ENCODE measurements at regions not wholly inside any gene's neighbourhood (a gene's known extent, or its start where the extent isn't known, plus 50 kb on each side); places are given as distances from the start of the nearest gene placed in this dataset.

DNA sequence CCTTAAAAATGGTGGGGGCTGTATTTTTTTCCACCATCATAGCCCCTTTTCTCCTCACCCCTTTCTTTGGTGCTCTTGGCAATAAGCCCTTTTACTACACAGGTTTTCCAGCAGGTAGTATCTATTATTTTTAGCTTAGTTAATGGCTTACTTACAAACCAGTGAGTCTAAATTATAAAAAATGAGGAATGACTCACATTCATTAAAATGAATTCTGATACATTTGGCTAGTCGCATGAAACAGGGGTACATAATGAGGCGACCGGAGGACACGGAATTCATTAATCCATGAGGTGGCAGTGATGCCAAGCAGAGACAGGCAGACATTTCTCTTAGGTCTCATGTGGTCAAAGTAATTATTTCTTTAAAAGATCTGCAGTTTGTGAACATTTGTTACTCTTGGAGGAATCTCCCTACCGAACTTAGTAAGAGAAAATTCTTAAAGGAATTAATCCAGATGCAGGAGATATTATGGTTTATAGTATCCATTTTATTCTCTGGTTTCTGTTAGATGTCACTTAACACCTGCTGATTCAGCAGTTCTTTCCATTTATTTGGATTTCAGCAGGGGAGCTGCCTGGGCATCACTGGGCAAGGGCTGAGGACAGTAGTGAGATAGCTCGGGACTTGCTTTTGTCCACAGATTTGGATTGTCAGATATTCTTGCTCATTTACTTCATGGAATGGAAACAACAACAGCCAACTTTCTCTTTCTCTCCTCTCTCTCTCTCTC lies 575.0 kb upstream of the NR3C2 start:
- TF ChIP-seq, protein P1, sequence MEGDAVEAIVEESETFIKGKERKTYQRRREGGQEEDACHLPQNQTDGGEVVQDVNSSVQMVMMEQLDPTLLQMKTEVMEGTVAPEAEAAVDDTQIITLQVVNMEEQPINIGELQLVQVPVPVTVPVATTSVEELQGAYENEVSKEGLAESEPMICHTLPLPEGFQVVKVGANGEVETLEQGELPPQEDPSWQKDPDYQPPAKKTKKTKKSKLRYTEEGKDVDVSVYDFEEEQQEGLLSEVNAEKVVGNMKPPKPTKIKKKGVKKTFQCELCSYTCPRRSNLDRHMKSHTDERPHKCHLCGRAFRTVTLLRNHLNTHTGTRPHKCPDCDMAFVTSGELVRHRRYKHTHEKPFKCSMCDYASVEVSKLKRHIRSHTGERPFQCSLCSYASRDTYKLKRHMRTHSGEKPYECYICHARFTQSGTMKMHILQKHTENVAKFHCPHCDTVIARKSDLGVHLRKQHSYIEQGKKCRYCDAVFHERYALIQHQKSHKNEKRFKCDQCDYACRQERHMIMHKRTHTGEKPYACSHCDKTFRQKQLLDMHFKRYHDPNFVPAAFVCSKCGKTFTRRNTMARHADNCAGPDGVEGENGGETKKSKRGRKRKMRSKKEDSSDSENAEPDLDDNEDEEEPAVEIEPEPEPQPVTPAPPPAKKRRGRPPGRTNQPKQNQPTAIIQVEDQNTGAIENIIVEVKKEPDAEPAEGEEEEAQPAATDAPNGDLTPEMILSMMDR (IDR thresholded peaks at IDR 0.05), result no peak
- Mint-ChIP-seq H3K9me3 (no peaks in the 10 kb centered on the region; the same call in 1 of the 2 replicates), H3K36me3 (ENCODE audit: low read depth) (no peaks in the 10 kb centered on the region), H3K27me3 (ENCODE audit: insufficient read depth) (peaks cover 4% of the 10 kb centered on the region), H3K27ac (no peak overlapping the region), H3K4me3 (no peak overlapping the region), H3K4me1 (ENCODE audit: low read depth) (no peaks in the 10 kb centered on the region)
- no peak for DNase-seq

DNA sequence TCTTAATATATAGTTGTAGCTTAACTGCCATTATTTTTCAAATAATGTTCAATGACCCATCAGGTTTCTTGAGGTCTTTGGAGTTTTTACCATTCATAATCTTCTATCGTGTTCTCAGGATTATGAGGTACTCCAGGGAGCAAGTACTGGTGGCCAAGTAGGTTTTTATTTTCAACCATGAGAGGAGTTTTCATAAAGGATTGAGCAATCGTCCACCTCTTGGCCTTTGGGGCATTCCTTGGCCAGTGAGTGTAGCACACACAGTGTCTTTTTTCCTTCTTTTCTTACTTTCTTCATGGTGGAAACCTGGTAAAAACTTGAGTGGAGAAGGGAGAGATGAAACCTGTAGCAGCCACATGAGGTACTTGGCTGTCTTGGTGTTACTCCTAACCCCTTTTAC lies 567.0 kb upstream of the NR3C2 start:
- no peak overlapping the region for H3K4me3 Mint-ChIP-seq
- no peak overlapping the region for H3K27ac Mint-ChIP-seq
- TF ChIP-seq, protein P1 (IDR thresholded peaks at IDR 0.05), result no peak
- no peaks in the 10 kb centered on the region for H3K4me1 Mint-ChIP-seq (ENCODE audit: low read depth)
- no peaks in the 10 kb centered on the region for H3K36me3 Mint-ChIP-seq (ENCODE audit: low read depth)
- no peaks in the 10 kb centered on the region for H3K9me3 Mint-ChIP-seq
- no peak for DNase-seq
- H3K27me3 Mint-ChIP-seq (ENCODE audit: insufficient read depth), result peaks cover 2% of the 10 kb centered on the region; the same call in 1 of the 2 replicates

DNA sequence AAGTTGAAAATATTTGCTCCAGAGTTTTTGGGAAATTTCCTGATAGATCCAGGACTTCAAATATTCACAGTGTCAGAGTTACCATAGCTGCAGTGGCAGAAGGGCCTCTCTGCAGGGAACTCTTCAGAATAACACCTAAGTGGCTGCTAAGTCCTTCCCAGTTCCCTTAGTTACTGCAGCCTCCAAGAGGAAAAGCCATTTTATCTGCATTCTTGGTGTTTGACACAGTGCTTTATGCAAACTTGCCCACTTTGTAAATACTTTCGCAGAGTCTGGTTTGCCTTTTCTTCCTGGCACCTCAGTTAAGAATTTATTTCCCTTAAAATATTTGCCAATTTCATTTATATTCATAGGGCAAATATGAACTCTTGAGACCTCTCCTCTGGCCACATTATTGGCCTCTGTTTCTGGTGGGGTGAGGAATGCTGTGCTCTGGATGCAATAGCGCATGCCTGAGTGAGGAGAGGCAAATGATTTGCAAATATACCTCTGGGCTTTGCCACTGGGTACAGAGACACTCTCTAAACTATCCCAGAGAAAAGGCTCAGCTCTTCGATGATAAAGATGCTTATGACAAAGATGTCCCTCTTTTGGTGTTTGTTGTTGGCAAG lies 566.3 kb upstream of the NR3C2 start:
- Mint-ChIP-seq H3K27me3 (ENCODE audit: insufficient read depth) (peaks cover 2% of the 10 kb centered on the region; the same call in 1 of the 2 replicates), H3K9me3 (no peaks in the 10 kb centered on the region), H3K4me3 (no peak overlapping the region), H3K36me3 (ENCODE audit: low read depth) (no peaks in the 10 kb centered on the region), H3K27ac (no peak overlapping the region), H3K4me1 (ENCODE audit: low read depth) (no peaks in the 10 kb centered on the region)
- DNase-seq, result no peak
- TF ChIP-seq, protein P1 (IDR thresholded peaks at IDR 0.05), result no peak

DNA sequence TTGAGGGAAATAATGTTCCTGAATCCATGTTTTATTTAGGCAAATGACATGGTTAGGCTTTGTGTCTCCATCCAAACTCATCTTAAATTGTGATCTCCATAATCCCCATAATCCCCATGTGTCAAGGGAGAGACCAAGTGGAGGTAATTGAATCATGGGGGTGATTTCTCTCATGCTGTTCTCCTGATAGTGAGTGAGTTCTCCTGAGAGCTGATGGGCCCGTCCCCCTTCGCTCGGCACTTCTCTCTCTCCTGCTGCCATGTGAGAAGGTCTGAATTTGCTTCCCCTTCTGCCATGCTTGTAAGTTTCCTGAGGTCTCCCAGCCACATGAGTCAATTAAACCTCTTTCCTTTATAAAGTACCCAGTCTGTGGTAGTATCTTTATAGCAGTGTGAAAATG lies 563.0 kb upstream of the NR3C2 start:
- no peak overlapping the region for H3K27ac Mint-ChIP-seq
- peaks cover 2% of the 10 kb centered on the region; the same call in 1 of the 2 replicates for H3K27me3 Mint-ChIP-seq (ENCODE audit: insufficient read depth)
- TF ChIP-seq, protein P1 (IDR thresholded peaks at IDR 0.05), result no peak
- H3K36me3 Mint-ChIP-seq (ENCODE audit: low read depth), result no peaks in the 10 kb centered on the region
- H3K4me3 Mint-ChIP-seq, result no peak overlapping the region
- no peaks in the 10 kb centered on the region; the same call in 1 of the 2 replicates for H3K9me3 Mint-ChIP-seq
- DNase-seq, result no peak
- H3K4me1 Mint-ChIP-seq (ENCODE audit: low read depth), result no peaks in the 10 kb centered on the region

DNA sequence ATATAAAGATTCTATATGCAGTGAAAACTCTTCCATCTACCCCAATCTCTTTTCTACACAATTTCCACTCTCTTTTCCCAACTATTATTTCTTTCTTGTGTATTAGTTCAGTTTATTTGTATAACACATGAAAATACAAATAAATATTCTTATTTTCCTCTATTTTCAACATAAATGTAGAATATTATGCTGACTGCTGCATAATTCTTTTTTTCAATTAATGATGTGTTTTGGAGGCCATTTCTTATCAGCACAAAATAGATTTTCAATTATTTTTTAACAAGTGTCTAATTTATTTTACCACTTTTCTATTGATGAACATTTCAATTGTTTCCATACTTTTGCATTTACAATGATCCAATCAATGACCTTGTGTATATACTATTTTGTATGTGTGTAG lies 557.7 kb upstream of the NR3C2 start:
- Mint-ChIP-seq H3K36me3 (ENCODE audit: low read depth) (no peaks in the 10 kb centered on the region), H3K4me3 (no peak overlapping the region), H3K4me1 (ENCODE audit: low read depth) (no peaks in the 10 kb centered on the region), H3K27ac (no peak overlapping the region), H3K9me3 (no peaks in the 10 kb centered on the region; the same call in 1 of the 2 replicates), H3K27me3 (ENCODE audit: insufficient read depth) (peaks cover 2% of the 10 kb centered on the region)
- DNase-seq, result no peak
- TF ChIP-seq, protein P1 (IDR thresholded peaks at IDR 0.05), result no peak
